ENCODE measurements at regions not wholly inside any gene's neighbourhood (a gene's known extent, or its start where the extent isn't known, plus 50 kb on each side); places are given as distances from the start of the nearest gene placed in this dataset.

GRCh38 chr2:105598829-105599698 lies 145.6 kb upstream of the NCK2 start:
- no peak overlapping the region for H3K4me2 ChIP-seq (ENCODE audit: low read length)
- H3K79me2 ChIP-seq (ENCODE audit: control insufficient read depth, low read length), result no peaks in the 10 kb centered on the region
- H4K20me1 ChIP-seq (ENCODE audit: control insufficient read depth, insufficient read depth, low read depth, low read length), result no peaks in the 10 kb centered on the region
- no peaks in the 10 kb centered on the region for H3K4me1 ChIP-seq (ENCODE audit: control insufficient read depth, low read length)
- 0 out of 2 replicates have a peak, but pooled peaks cover under 1% of the 10 kb centered on the region for H3K27me3 ChIP-seq (ENCODE audit: control insufficient read depth, low read length)
- no peak overlapping the region for H3K4me3 ChIP-seq (ENCODE audit: low read length)
- H3K27ac ChIP-seq (ENCODE audit: low read depth, low read length), result no peak overlapping the region
- no peaks in the 10 kb centered on the region for H3K36me3 ChIP-seq (ENCODE audit: control insufficient read depth, low read length)
- no peaks in the 10 kb centered on the region for H3K9me3 ChIP-seq (ENCODE audit: control insufficient read depth, insufficient read depth, low read length)
- TF ChIP-seq EZH2phosphoT487 (IDR thresholded peaks at IDR 0.05; ENCODE audit: borderline replicate concordance, low read length) (no peak), CTCF (IDR thresholded peaks at IDR 0.05; ENCODE audit: low read depth, low read length, poor library complexity, severe bottlenecking) (no peak)
- H3K9me2 ChIP-seq (replicated peaks; ENCODE audit: control insufficient read depth, low read length), result no peaks in the 10 kb centered on the region
- no peaks in the 10 kb centered on the region for H3F3A ChIP-seq (ENCODE audit: control insufficient read depth, insufficient read depth)

- H3K27ac ChIP-seq (ENCODE audit: low read depth, low read length), result no peak overlapping the region
- H3K4me1 ChIP-seq (ENCODE audit: control insufficient read depth, low read length), result no peaks in the 10 kb centered on the region
- H3K4me2 ChIP-seq (ENCODE audit: low read length), result no peak overlapping the region
- no peaks in the 10 kb centered on the region for H3K9me3 ChIP-seq (ENCODE audit: control insufficient read depth, insufficient read depth, low read length)
- H3K36me3 ChIP-seq (ENCODE audit: control insufficient read depth, low read length), result no peaks in the 10 kb centered on the region
- TF ChIP-seq EZH2phosphoT487 (IDR thresholded peaks at IDR 0.05; ENCODE audit: borderline replicate concordance, low read length) (no peak), CTCF (IDR thresholded peaks at IDR 0.05; ENCODE audit: low read depth, low read length, poor library complexity, severe bottlenecking) (no peak)
- no peaks in the 10 kb centered on the region for H4K20me1 ChIP-seq (ENCODE audit: control insufficient read depth, insufficient read depth, low read depth, low read length)
- H3K79me2 ChIP-seq (ENCODE audit: control insufficient read depth, low read length), result no peaks in the 10 kb centered on the region
- no peaks in the 10 kb centered on the region for H3F3A ChIP-seq (ENCODE audit: control insufficient read depth, insufficient read depth)
- H3K4me3 ChIP-seq (ENCODE audit: low read length), result no peak overlapping the region
- no peaks in the 10 kb centered on the region for H3K27me3 ChIP-seq (ENCODE audit: control insufficient read depth, low read length)
- H3K9me2 ChIP-seq (replicated peaks; ENCODE audit: control insufficient read depth, low read length), result no peaks in the 10 kb centered on the region
These were observed 146.6 kb upstream of the NCK2 start for GRCh38 chr2:105597806-105598803.

- Histone ChIP-seq H3K9me2 (replicated peaks; ENCODE audit: control insufficient read depth, low read length) (no peaks in the 10 kb centered on the region), H3K4me3 (ENCODE audit: low read length) (no peak overlapping the region), H3F3A (ENCODE audit: control insufficient read depth, insufficient read depth) (no peaks in the 10 kb centered on the region), H3K36me3 (ENCODE audit: control insufficient read depth, low read length) (no peaks in the 10 kb centered on the region), H3K27ac (ENCODE audit: low read depth, low read length) (no peak overlapping the region), H3K79me2 (ENCODE audit: control insufficient read depth, low read length) (no peaks in the 10 kb centered on the region), H3K27me3 (ENCODE audit: control insufficient read depth, low read length) (no peaks in the 10 kb centered on the region), H4K20me1 (ENCODE audit: control insufficient read depth, insufficient read depth, low read depth, low read length) (no peaks in the 10 kb centered on the region), H3K4me1 (ENCODE audit: control insufficient read depth, low read length) (no peaks in the 10 kb centered on the region), H3K9me3 (ENCODE audit: control insufficient read depth, insufficient read depth, low read length) (no peaks in the 10 kb centered on the region), H3K4me2 (ENCODE audit: low read length) (no peak overlapping the region)
- TF ChIP-seq EZH2phosphoT487 (IDR thresholded peaks at IDR 0.05; ENCODE audit: borderline replicate concordance, low read length) (no peak), CTCF (IDR thresholded peaks at IDR 0.05; ENCODE audit: low read depth, low read length, poor library complexity, severe bottlenecking) (no peak)
These were observed 147.5 kb upstream of the NCK2 start for GRCh38 chr2:105597011-105597805.

Data from DOHH2 (cell line).